NCI-H128 (cell line): ENCODE measurements at regions not wholly inside any gene's neighbourhood (a gene's known extent, or its start where the extent isn't known, plus 50 kb on each side); places are given as distances from the start of the nearest gene placed in this dataset.

Experiments
- DNase-seq: peaks from one replicate; lab custom pipeline; 2025; ENCODE audit not compliant: unreplicated experiment; lab: John Stamatoyannopoulos, UW

- DNase-seq, result no peak
Observed at GRCh38 chr17:70774339-70775117, 605.2 kb downstream of the KCNJ2 start.

- no peak for DNase-seq
Observed at GRCh38 chr17:70775679-70776078, 606.3 kb downstream of the KCNJ2 start.

- DNase-seq, result no peak
Observed at GRCh38 chr17:70776441-70776840, 607.1 kb downstream of the KCNJ2 start.

GRCh38 chr17:70780031-70780430 is 610.7 kb downstream of the KCNJ2 start:
- DNase-seq, result no peak

- DNase-seq, result no peak
Observed at GRCh38 chr17:70786081-70786480, 616.7 kb downstream of the KCNJ2 start.

- no peak for DNase-seq
Observed at GRCh38 chr17:70787721-70788300, 618.5 kb downstream of the KCNJ2 start.

- DNase-seq, result no peak
Observed at GRCh38 chr17:70791748-70792443, 622.6 kb downstream of the KCNJ2 start.

GRCh38 chr17:70794738-70795137 is 625.4 kb downstream of the KCNJ2 start:
- no peak for DNase-seq

GRCh38 chr17:70795620-70796019 is 626.3 kb downstream of the KCNJ2 start:
- no peak for DNase-seq

- no peak for DNase-seq
Observed at GRCh38 chr17:70796757-70797156, 627.4 kb downstream of the KCNJ2 start.

GRCh38 chr17:70797166-70797565 is 627.8 kb downstream of the KCNJ2 start:
- DNase-seq, result no peak

- no peak for DNase-seq
Observed at GRCh38 chr17:70804161-70804560, 634.8 kb downstream of the KCNJ2 start.

- DNase-seq, result no peak
Observed at GRCh38 chr17:70808596-70808995, 639.3 kb downstream of the KCNJ2 start.

- no peak for DNase-seq
Observed at GRCh38 chr17:70810609-70811008, 641.3 kb downstream of the KCNJ2 start.

- DNase-seq, result no peak
Observed at GRCh38 chr17:70813355-70813930, 644.1 kb downstream of the KCNJ2 start.

- no peak for DNase-seq
Observed at GRCh38 chr17:70819183-70819582, 649.9 kb downstream of the KCNJ2 start.

GRCh38 chr17:70820276-70820675 is 650.9 kb downstream of the KCNJ2 start:
- DNase-seq, result no peak

GRCh38 chr17:70825321-70826125 is 656.2 kb downstream of the KCNJ2 start:
- DNase-seq, result no peak

- DNase-seq, result no peak
Observed at GRCh38 chr17:70829876-70830275, 660.5 kb downstream of the KCNJ2 start.

- DNase-seq, result no peak
Observed at GRCh38 chr17:70834039-70834438, 664.7 kb downstream of the KCNJ2 start.

GRCh38 chr17:70848785-70849184 is 679.5 kb downstream of the KCNJ2 start:
- DNase-seq, result no peak
